Osteoblast (primary cell): ENCODE measurements at regions not wholly inside any gene's neighbourhood (a gene's known extent, or its start where the extent isn't known, plus 50 kb on each side); places are given as distances from the start of the nearest gene placed in this dataset.

ENCODE experiments used
- DNase-seq: peaks from one replicate; pipeline ENCODE4 v3.0.0; 2011; ENCODE audit warnings: low spot score, mixed read lengths; ENCODE audit not compliant: insufficient read length; ENCODE audit errors: missing footprints
- H2AFZ ChIP-seq: 2 replicates; pipeline ENCODE4 v1.6.0; 2011; ENCODE audit warnings: mild to moderate bottlenecking, low read length
- H3K27ac ChIP-seq: 2 replicates; pipeline ENCODE4 v1.5.1; 2011; ENCODE audit warnings: mild to moderate bottlenecking, low read depth, low read length, moderate library complexity
- H3K27me3 ChIP-seq: 2 replicates; pipeline ENCODE4 v1.6.0; 2012; ENCODE audit warnings: mild to moderate bottlenecking, control low read depth, inconsistent platforms, low read length, moderate library complexity; ENCODE audit not compliant: insufficient read depth
- H3K36me3 ChIP-seq: 2 replicates; pipeline ENCODE4 v1.5.1; 2011; ENCODE audit warnings: mild to moderate bottlenecking, low read length, control low read depth, moderate library complexity; ENCODE audit not compliant: insufficient read depth
- H3K4me1 ChIP-seq: 2 replicates; pipeline ENCODE4 v1.5.1; 2011; ENCODE audit warnings: mild to moderate bottlenecking, low read length, control low read depth, moderate library complexity; ENCODE audit not compliant: insufficient read depth
- H3K4me2 ChIP-seq: 2 replicates; pipeline ENCODE4 v1.6.0; 2011; ENCODE audit warnings: mild to moderate bottlenecking, low read length; ENCODE audit not compliant: insufficient read depth
- H3K4me3 ChIP-seq: fragments of 200-600 bp; sonication (generic); 3 replicates; pipeline ENCODE4 v1.5.1; 2012; ENCODE audit warnings: mild to moderate bottlenecking, low read length, inconsistent platforms; ENCODE audit not compliant: insufficient read depth
- H3K79me2 ChIP-seq: 2 replicates; pipeline ENCODE4 v1.6.0; 2012; ENCODE audit warnings: mild to moderate bottlenecking, low read length, control low read depth, inconsistent platforms; ENCODE audit not compliant: insufficient read depth
- H3K9me3 ChIP-seq: 2 replicates; pipeline ENCODE4 v1.5.1; 2011; ENCODE audit warnings: low read depth, low read length, control low read depth
- H4K20me1 ChIP-seq: 2 replicates; pipeline ENCODE4 v1.6.0; 2012; ENCODE audit warnings: mild to moderate bottlenecking, low read length, control low read depth; ENCODE audit not compliant: insufficient read depth
- TF ChIP-seq, protein P1 (sequence below): IDR thresholded peaks from 2 replicates; pipeline ENCODE4 v1.5.1; 2011; ENCODE audit warnings: mild to moderate bottlenecking, low read depth, low read length, moderate library complexity; ENCODE audit errors: extremely low read depth

DNA sequence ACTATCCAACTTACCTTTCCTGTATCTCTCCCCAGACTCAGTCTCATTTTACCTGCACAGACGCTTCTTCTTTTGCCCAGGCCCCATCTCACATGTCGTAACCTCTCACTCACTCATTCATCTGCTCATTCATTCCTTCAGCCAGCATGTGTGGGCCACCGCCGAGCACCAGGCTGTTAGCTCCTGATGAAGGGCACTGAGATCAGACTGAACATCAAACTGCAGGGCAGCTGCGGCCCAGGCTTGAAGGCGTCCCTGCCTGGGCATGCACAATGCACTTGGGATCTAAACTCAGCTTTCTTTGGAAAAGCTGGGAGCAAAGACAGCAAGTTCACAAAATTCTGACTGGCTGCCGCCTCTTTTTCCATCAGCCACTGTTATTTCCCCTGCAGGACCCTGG, 1456.3 kb downstream of the BRD1 start:
- TF ChIP-seq, protein P1, sequence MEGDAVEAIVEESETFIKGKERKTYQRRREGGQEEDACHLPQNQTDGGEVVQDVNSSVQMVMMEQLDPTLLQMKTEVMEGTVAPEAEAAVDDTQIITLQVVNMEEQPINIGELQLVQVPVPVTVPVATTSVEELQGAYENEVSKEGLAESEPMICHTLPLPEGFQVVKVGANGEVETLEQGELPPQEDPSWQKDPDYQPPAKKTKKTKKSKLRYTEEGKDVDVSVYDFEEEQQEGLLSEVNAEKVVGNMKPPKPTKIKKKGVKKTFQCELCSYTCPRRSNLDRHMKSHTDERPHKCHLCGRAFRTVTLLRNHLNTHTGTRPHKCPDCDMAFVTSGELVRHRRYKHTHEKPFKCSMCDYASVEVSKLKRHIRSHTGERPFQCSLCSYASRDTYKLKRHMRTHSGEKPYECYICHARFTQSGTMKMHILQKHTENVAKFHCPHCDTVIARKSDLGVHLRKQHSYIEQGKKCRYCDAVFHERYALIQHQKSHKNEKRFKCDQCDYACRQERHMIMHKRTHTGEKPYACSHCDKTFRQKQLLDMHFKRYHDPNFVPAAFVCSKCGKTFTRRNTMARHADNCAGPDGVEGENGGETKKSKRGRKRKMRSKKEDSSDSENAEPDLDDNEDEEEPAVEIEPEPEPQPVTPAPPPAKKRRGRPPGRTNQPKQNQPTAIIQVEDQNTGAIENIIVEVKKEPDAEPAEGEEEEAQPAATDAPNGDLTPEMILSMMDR = no peak

DNA sequence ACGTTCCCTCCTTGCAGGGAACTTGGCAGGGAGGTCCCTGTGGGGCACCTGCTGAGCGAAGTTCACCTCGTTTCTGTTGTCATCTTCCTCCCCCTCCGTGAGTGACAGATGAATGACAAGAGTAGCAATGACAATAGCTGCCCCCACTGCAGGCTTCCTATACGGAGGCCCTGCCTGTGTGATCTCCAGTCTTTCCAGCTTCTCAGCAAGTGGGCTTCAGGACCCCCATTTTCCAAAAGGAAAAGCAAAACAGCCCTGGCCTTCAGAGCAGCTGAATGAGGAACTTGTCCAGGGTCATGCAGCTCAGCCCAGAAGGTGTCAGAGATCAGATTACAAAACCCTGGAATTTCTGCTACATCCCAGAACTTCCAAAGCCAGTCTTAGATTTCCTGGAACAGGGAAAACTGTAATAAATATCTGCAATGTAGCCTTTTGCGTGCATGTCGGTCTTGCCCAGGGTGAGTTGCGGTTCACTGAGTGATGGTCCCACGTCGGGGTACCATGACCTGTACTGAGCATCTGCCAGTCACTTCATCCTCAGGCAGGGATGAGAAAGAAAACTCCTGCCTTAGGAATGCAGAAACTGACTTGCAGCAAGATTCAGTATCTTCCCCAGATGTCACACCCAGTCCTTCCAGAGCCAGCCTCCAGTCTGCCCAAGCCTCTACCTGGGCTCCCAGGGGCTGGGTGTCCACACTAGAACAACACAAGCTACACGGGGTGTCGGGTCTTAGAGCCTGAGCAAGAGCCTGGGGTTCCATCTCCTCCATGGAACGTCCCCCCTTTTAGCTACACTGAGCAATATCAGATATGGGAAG, 1457.0 kb downstream of the BRD1 start:
- no peaks in the 10 kb centered on the region for H3K79me2 ChIP-seq
- peak; percentile 65 for DNase-seq
- H3K9me3 ChIP-seq = no peaks in the 10 kb centered on the region
- H3K36me3 ChIP-seq = no peaks in the 10 kb centered on the region
- H3K27me3 ChIP-seq = no peaks in the 10 kb centered on the region
- no peak overlapping the region for H3K4me2 ChIP-seq
- no peak overlapping the region for H3K27ac ChIP-seq
- no peak overlapping the region for H2AFZ ChIP-seq
- H4K20me1 ChIP-seq = no peaks in the 10 kb centered on the region
- TF ChIP-seq, protein P1 = no peak
- H3K4me1 ChIP-seq = no peaks in the 10 kb centered on the region
- no peak overlapping the region for H3K4me3 ChIP-seq

More for the DNA sequence above, 1456.3 kb downstream of the BRD1 start:
- Histone ChIP-seq H3K27me3 (no peaks in the 10 kb centered on the region), H3K36me3 (no peaks in the 10 kb centered on the region), H2AFZ (no peak overlapping the region), H3K4me2 (no peak overlapping the region), H3K4me3 (no peak overlapping the region), H4K20me1 (no peaks in the 10 kb centered on the region), H3K4me1 (no peaks in the 10 kb centered on the region), H3K9me3 (no peaks in the 10 kb centered on the region), H3K79me2 (no peaks in the 10 kb centered on the region), H3K27ac (no peak overlapping the region)
- DNase-seq = no peak

DNA sequence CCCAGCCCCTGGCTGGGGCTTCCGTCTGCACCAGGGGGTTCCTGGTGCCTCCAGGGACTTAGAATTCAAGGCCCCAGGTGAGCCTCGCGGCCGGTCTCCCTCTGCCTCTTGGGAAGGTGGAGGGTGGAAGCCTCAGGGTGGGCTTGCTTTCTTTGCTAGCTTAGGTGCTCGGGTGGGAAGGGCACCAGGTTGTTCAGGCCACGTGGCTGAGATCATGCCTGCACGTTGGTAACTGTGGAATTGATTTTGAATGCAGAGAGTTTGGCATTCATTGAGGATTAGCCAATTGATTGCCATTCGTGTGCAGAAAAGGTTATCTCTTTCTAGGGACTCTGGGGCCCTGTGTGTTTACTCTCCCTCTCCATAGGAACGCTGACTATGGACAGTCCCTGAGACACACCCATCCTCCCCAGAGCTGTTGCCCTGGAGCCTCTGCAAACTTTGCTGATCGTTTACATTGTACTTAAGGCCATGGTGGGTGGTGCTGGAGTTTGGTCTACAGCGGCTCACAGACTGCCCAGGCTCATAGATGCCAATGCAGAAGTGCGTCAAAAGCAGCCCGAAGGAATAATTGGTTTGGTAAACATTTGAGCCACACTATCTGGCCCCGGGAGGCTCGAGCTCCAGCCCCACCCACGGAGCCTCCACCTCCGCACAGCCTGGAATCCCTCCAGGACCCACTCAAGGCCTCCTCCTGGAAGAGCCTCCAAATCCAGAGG, 1457.7 kb downstream of the BRD1 start:
- TF ChIP-seq, protein P1 = no peak
- DNase-seq = peak; percentile 73
- no peak overlapping the region for H3K4me3 ChIP-seq
- H3K4me2 ChIP-seq = no peak overlapping the region
- H2AFZ ChIP-seq = no peak overlapping the region
- no peaks in the 10 kb centered on the region for H3K4me1 ChIP-seq
- H3K27me3 ChIP-seq = no peaks in the 10 kb centered on the region
- H3K36me3 ChIP-seq = no peaks in the 10 kb centered on the region
- no peaks in the 10 kb centered on the region for H3K9me3 ChIP-seq
- no peaks in the 10 kb centered on the region for H4K20me1 ChIP-seq
- no peaks in the 10 kb centered on the region for H3K79me2 ChIP-seq
- H3K27ac ChIP-seq = no peak overlapping the region

DNA sequence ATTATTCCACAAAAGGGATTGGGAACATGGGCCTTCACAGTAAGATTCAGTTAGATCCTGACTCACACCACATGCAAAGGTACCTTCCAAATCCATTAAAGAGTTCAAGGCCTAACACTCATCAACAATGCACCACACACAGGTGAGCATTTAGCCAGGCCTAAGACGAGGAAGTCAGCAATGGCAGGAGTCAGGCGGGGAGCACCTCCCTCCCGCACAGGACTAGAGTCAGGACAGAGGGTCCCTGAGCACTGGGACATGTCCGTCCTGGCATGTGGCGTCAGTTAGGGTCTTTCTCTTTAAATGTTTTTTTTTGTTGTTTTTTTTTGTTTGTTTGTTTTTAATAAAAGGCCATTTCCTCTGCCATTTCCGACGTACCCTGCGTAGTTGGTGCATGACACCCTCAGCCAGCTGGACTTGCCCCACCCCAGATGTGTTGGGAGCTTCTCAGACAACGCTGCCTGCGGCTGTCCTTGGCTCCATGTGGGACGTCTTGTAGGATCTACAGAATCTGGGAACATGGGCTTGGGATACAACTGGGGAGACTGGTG, 1458.6 kb downstream of the BRD1 start:
- H3K79me2 ChIP-seq = no peaks in the 10 kb centered on the region

More for the DNA sequence above, 1458.6 kb downstream of the BRD1 start:
- Histone ChIP-seq H3K9me3 (no peaks in the 10 kb centered on the region), H3K4me3 (no peak overlapping the region), H3K4me2 (no peak overlapping the region), H3K4me1 (no peaks in the 10 kb centered on the region), H2AFZ (no peak overlapping the region), H3K36me3 (no peaks in the 10 kb centered on the region), H4K20me1 (no peaks in the 10 kb centered on the region), H3K27ac (no peak overlapping the region), H3K27me3 (no peaks in the 10 kb centered on the region)
- TF ChIP-seq, protein P1 = no peak
- peak; percentile 39 for DNase-seq
